ENCODE measurements at regions not wholly inside any gene's neighbourhood (a gene's known extent, or its start where the extent isn't known, plus 50 kb on each side); places are given as distances from the start of the nearest gene placed in this dataset.

GRCh38 chr10:121199081-121199480, 347.9 kb downstream of the WDR11 start:
- H3K4me1 Mint-ChIP-seq (ENCODE audit: low read depth) = no peaks in the 10 kb centered on the region
- H3K9me3 Mint-ChIP-seq (ENCODE audit: low read depth) = no peaks in the 10 kb centered on the region
- no peak overlapping the region for H3K27ac Mint-ChIP-seq (ENCODE audit: unreplicated experiment)
- DNase-seq (ENCODE audit: low spot score) = no peak
- no peak for TF ChIP-seq CTCF (IDR thresholded peaks at IDR 0.05)
- no peaks in the 10 kb centered on the region for H3K36me3 Mint-ChIP-seq (ENCODE audit: low read depth)
- peaks cover 19% of the 10 kb centered on the region for H3K27me3 Mint-ChIP-seq (ENCODE audit: low read depth)
- H3K4me3 Mint-ChIP-seq (ENCODE audit: unreplicated experiment) = no peak overlapping the region

- Mint-ChIP-seq H3K4me3 (ENCODE audit: unreplicated experiment) (no peak overlapping the region), H3K27me3 (ENCODE audit: low read depth) (peaks cover 11% of the 10 kb centered on the region), H3K9me3 (ENCODE audit: low read depth) (no peaks in the 10 kb centered on the region), H3K36me3 (ENCODE audit: low read depth) (no peaks in the 10 kb centered on the region), H3K4me1 (ENCODE audit: low read depth) (peaks cover 8% of the 10 kb centered on the region), H3K27ac (ENCODE audit: unreplicated experiment) (no peak overlapping the region)
- no peak for DNase-seq (ENCODE audit: low spot score)
- no peak for TF ChIP-seq CTCF (IDR thresholded peaks at IDR 0.05)
These were observed 354.5 kb downstream of the WDR11 start for GRCh38 chr10:121205625-121206024.

- no peak for TF ChIP-seq CTCF (IDR thresholded peaks at IDR 0.05)
These were observed 360.3 kb downstream of the WDR11 start for GRCh38 chr10:121211446-121211845.

GRCh38 chr10:121213437-121213836, 362.3 kb downstream of the WDR11 start:
- Mint-ChIP-seq H3K9me3 (ENCODE audit: low read depth) (no peaks in the 10 kb centered on the region), H3K36me3 (ENCODE audit: low read depth) (no peaks in the 10 kb centered on the region), H3K27me3 (ENCODE audit: low read depth) (peaks cover 4% of the 10 kb centered on the region), H3K27ac (ENCODE audit: unreplicated experiment) (no peak overlapping the region), H3K4me1 (ENCODE audit: low read depth) (peaks cover 3% of the 10 kb centered on the region), H3K4me3 (ENCODE audit: unreplicated experiment) (no peak overlapping the region)
- DNase-seq (ENCODE audit: low spot score) = no peak
- no peak for TF ChIP-seq CTCF (IDR thresholded peaks at IDR 0.05)

More at GRCh38 chr10:121211446-121211845, 360.3 kb downstream of the WDR11 start:
- H3K4me3 Mint-ChIP-seq (ENCODE audit: unreplicated experiment) = no peak overlapping the region
- no peaks in the 10 kb centered on the region for H3K36me3 Mint-ChIP-seq (ENCODE audit: low read depth)
- H3K9me3 Mint-ChIP-seq (ENCODE audit: low read depth) = no peaks in the 10 kb centered on the region
- peaks cover 8% of the 10 kb centered on the region for H3K4me1 Mint-ChIP-seq (ENCODE audit: low read depth)
- no peak for DNase-seq (ENCODE audit: low spot score)
- H3K27me3 Mint-ChIP-seq (ENCODE audit: low read depth) = no peaks in the 10 kb centered on the region
- no peak overlapping the region for H3K27ac Mint-ChIP-seq (ENCODE audit: unreplicated experiment)

GRCh38 chr10:121216295-121216694, 365.1 kb downstream of the WDR11 start:
- DNase-seq (ENCODE audit: low spot score) = no peak
- H3K4me3 Mint-ChIP-seq (ENCODE audit: unreplicated experiment) = no peak overlapping the region
- peaks cover 5% of the 10 kb centered on the region for H3K27me3 Mint-ChIP-seq (ENCODE audit: low read depth)
- no peaks in the 10 kb centered on the region for H3K36me3 Mint-ChIP-seq (ENCODE audit: low read depth)
- H3K27ac Mint-ChIP-seq (ENCODE audit: unreplicated experiment) = no peak overlapping the region
- no peak for TF ChIP-seq CTCF (IDR thresholded peaks at IDR 0.05)
- no peaks in the 10 kb centered on the region for H3K9me3 Mint-ChIP-seq (ENCODE audit: low read depth)
- no peaks in the 10 kb centered on the region for H3K4me1 Mint-ChIP-seq (ENCODE audit: low read depth)

Data from chondrocyte (in vitro differentiated cells).